Liver (tissue), 3 donors: ENCODE measurements at regions not wholly inside any gene's neighbourhood (a gene's known extent, or its start where the extent isn't known, plus 50 kb on each side); places are given as distances from the start of the nearest gene placed in this dataset.

Source experiments
- EGR1 ChIP-seq, 2 donors: IDR thresholded peaks; 2 replicates each; pipeline ENCODE4 v1.6.1; 2016 to 2018; ENCODE audit warnings: antibody characterized with exemption in 2 of 2, low read depth in 2 of 2
- GABPA ChIP-seq, 2 donors: IDR thresholded peaks in 1 of 2; conservative IDR thresholded peaks in 1 of 2; 2 replicates each; pipeline ENCODE4 v1.6.1; 2016; ENCODE audit warnings: antibody characterized with exemption in 2 of 2, mild to moderate bottlenecking in 1 of 2, moderate library complexity in 1 of 2
- RXRA ChIP-seq, 2 donors: IDR thresholded peaks; 2 replicates each; pipeline ENCODE4 v1.6.1; 2017 to 2018; ENCODE audit warnings: antibody characterized with exemption in 2 of 2, mild to moderate bottlenecking in 1 of 2
- YY1 ChIP-seq: IDR thresholded peaks from 2 replicates; pipeline ENCODE4 v1.6.1; 2016; ENCODE audit warnings: antibody characterized with exemption, mild to moderate bottlenecking
- TF ChIP-seq, protein P1 (sequence below): fragments of 150-350 bp; IDR thresholded peaks from 2 replicates; pipeline ENCODE4 v1.5.1; 2017; ENCODE audit warnings: improper control_type of control experiment, low read depth, low read length; ENCODE audit not compliant: missing input control
- TF ChIP-seq, protein P2 (sequence below): IDR thresholded peaks from 2 replicates; pipeline ENCODE4 v1.6.1; 2016; ENCODE audit warnings: antibody characterized with exemption
- donor health status: healthy.
- donor health status: healthy.

DNA sequence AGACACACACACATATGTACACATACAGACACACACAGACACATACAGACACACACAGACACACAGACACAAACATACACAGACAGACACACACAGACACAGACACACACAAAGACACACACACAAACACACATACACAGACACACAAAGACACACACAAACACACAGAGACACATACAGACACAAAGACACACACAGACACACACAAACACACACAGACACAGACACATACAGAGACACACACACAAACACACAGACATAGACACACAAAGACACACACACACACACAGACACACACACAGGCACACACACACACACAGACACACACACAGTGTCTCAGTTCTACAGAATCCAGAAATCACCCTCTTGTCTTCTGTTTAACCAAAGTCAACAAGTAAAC lies 280.7 kb downstream of the ASMT start:
- TF ChIP-seq, protein P1, sequence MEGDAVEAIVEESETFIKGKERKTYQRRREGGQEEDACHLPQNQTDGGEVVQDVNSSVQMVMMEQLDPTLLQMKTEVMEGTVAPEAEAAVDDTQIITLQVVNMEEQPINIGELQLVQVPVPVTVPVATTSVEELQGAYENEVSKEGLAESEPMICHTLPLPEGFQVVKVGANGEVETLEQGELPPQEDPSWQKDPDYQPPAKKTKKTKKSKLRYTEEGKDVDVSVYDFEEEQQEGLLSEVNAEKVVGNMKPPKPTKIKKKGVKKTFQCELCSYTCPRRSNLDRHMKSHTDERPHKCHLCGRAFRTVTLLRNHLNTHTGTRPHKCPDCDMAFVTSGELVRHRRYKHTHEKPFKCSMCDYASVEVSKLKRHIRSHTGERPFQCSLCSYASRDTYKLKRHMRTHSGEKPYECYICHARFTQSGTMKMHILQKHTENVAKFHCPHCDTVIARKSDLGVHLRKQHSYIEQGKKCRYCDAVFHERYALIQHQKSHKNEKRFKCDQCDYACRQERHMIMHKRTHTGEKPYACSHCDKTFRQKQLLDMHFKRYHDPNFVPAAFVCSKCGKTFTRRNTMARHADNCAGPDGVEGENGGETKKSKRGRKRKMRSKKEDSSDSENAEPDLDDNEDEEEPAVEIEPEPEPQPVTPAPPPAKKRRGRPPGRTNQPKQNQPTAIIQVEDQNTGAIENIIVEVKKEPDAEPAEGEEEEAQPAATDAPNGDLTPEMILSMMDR: no peak
- TF ChIP-seq RXRA (IDR thresholded peaks at IDR 0.05) (no peak), YY1 (no peak), EGR1 (IDR thresholded peaks at IDR 0.05; ENCODE audit: low read depth in 2 of 2) (no peak), GABPA (IDR thresholded peaks at IDR 0.05 in 1 of 2, conservative IDR thresholded peaks at IDR 0.05 in 1 of 2) (no peak)
- TF ChIP-seq, protein P2, sequence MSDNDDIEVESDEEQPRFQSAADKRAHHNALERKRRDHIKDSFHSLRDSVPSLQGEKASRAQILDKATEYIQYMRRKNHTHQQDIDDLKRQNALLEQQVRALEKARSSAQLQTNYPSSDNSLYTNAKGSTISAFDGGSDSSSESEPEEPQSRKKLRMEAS: no peak
